IMR-90 (cell line): ENCODE measurements at regions not wholly inside any gene's neighbourhood (a gene's known extent, or its start where the extent isn't known, plus 50 kb on each side); places are given as distances from the start of the nearest gene placed in this dataset.

ENCODE experiments used
- ATAC-seq: fragments of 200-7000 bp; cut with Tn5 transposase; 2 replicates; pipeline ENCODE4 v1.9.1; 2020; ENCODE audit warnings: low read depth, mild to moderate bottlenecking, moderate library complexity
- BruUV-seq: library from RNA; stranded (reverse); fragments of 400-500 nt; replicated peaks from 2 replicates; lab custom pipeline; 2021; lab: Mats Ljungman, UMichigan
- CTCF ChIA-PET: fragments of 300-600 bp; formaldehyde crosslinking; extraction: SDS; loops from one replicate; lab custom pipeline; 2021; ENCODE audit warnings: antibody characterized with exemption; lab: Yijun Ruan, JAX
- POLR2A ChIA-PET: fragments of 300-600 bp; sonication (Branson Sonifier 250); formaldehyde crosslinking; loops from one replicate; lab custom pipeline; 2022; ENCODE audit warnings: antibody characterized with exemption; ENCODE audit not compliant: unreplicated experiment; lab: Charles Lee
- DNase-seq: peaks from one replicate; pipeline ENCODE4 v3.0.0; 2013
- H2AFZ ChIP-seq: replicated peaks from 2 replicates; pipeline ENCODE3; 2013; ENCODE audit warnings: low read length, mild to moderate bottlenecking; ENCODE audit not compliant: poor library complexity
- H2AK5ac ChIP-seq: 2 replicates; pipeline ENCODE4 v1.6.1; 2013; ENCODE audit warnings: low read depth, low read length, inconsistent platforms
- H2AK9ac ChIP-seq: replicated peaks from 2 replicates; pipeline ENCODE3; 2013; ENCODE audit warnings: mild to moderate bottlenecking, low read depth, low read length, moderate library complexity; ENCODE audit not compliant: poor library complexity
- H2BK120ac ChIP-seq: 2 replicates; pipeline ENCODE4 v1.6.1; 2013; ENCODE audit warnings: low read depth, low read length, inconsistent platforms
- H2BK15ac ChIP-seq: 3 replicates; pipeline ENCODE4 v1.6.1; 2013; ENCODE audit warnings: low read depth, low read length, inconsistent platforms
- H2BK20ac ChIP-seq: 2 replicates; pipeline ENCODE4 v1.6.1; 2013; ENCODE audit warnings: low read depth, mild to moderate bottlenecking, inconsistent platforms, low read length, moderate library complexity
- H2BK5ac ChIP-seq: 2 replicates; pipeline ENCODE4 v1.6.1; 2013; ENCODE audit warnings: mild to moderate bottlenecking, low read depth, low read length, inconsistent platforms; ENCODE audit not compliant: poor library complexity, severe bottlenecking
- H3K14ac ChIP-seq: replicated peaks from 2 replicates; pipeline ENCODE4 v1.6.1; 2013; ENCODE audit warnings: low read depth, low read length, inconsistent platforms
- H3K18ac ChIP-seq: 2 replicates; pipeline ENCODE4 v1.6.1; 2013; ENCODE audit warnings: low read depth, low read length, control low read depth
- H3K23ac ChIP-seq: 2 replicates; pipeline ENCODE4 v1.6.1; 2013; ENCODE audit warnings: low read depth, low read length, inconsistent platforms
- H3K27ac ChIP-seq: 2 replicates; pipeline ENCODE4 v1.5.1; 2013; ENCODE audit warnings: mild to moderate bottlenecking, control low read depth, low read length; ENCODE audit not compliant: insufficient read depth
- H3K27me3 ChIP-seq: 2 replicates; pipeline ENCODE4 v1.6.1; 2013; ENCODE audit warnings: low read length; ENCODE audit not compliant: control insufficient read depth, insufficient read depth
- H3K36me3 ChIP-seq: 2 replicates; pipeline ENCODE4 v1.6.1; 2013; ENCODE audit warnings: low read length, mixed read lengths; ENCODE audit not compliant: control insufficient read depth, insufficient read depth
- H3K4ac ChIP-seq: 2 replicates; pipeline ENCODE4 v1.6.1; 2013; ENCODE audit warnings: low read depth, low read length, inconsistent platforms
- H3K4me1 ChIP-seq: 2 replicates; pipeline ENCODE4 v1.6.1; 2013; ENCODE audit warnings: low read length, mixed read lengths; ENCODE audit not compliant: control insufficient read depth, insufficient read depth
- H3K4me2 ChIP-seq: 2 replicates; pipeline ENCODE4 v1.6.1; 2013; ENCODE audit warnings: low read depth, mild to moderate bottlenecking, control low read depth, low read length, moderate library complexity
- H3K4me3 ChIP-seq: 2 replicates; pipeline ENCODE4 v1.5.1; 2013; ENCODE audit warnings: low read depth, mild to moderate bottlenecking, control low read depth, low read length, moderate library complexity; ENCODE audit not compliant: insufficient read depth
- H3K56ac ChIP-seq: 2 replicates; pipeline ENCODE4 v1.6.1; 2013; ENCODE audit warnings: low read length, inconsistent platforms; ENCODE audit not compliant: insufficient read depth; ENCODE audit errors: extremely low read depth
- H3K79me1 ChIP-seq, 2 experiments: 2 replicates each; pipeline ENCODE4 v1.6.1; 2013; ENCODE audit warnings: low read length in 2 of 2, inconsistent platforms in 1 of 2, low read depth in 1 of 2
- H3K9ac ChIP-seq: 2 replicates; pipeline ENCODE4 v1.6.1; 2013; ENCODE audit warnings: low read depth, low read length, control low read depth
- H3K9me1 ChIP-seq: 2 replicates; pipeline ENCODE4 v1.6.1; 2013; ENCODE audit warnings: low read length, inconsistent platforms; ENCODE audit not compliant: insufficient read depth
- H3K9me3 ChIP-seq: 2 replicates; pipeline ENCODE4 v1.6.1; 2013; ENCODE audit warnings: low read length; ENCODE audit not compliant: control insufficient read depth, insufficient read depth
- H4K20me1 ChIP-seq: 2 replicates; pipeline ENCODE4 v1.6.1; 2013; ENCODE audit warnings: low read length, inconsistent platforms; ENCODE audit not compliant: insufficient read depth
- H4K5ac ChIP-seq: 2 replicates; pipeline ENCODE4 v1.6.1; 2013; ENCODE audit warnings: mild to moderate bottlenecking, low read depth, low read length, control low read depth
- H4K8ac ChIP-seq, 2 experiments: 2 replicates each; pipeline ENCODE4 v1.6.1; 2013; ENCODE audit warnings: low read depth in 2 of 2, low read length in 2 of 2, control low read depth in 1 of 2, inconsistent platforms in 1 of 2
- H4K91ac ChIP-seq: 2 replicates; pipeline ENCODE4 v1.6.1; 2013; ENCODE audit warnings: low read depth, low read length, inconsistent platforms; ENCODE audit not compliant: insufficient read depth
- CHD1 ChIP-seq: IDR thresholded peaks from 2 replicates; pipeline ENCODE4 v1.6.1; 2012; ENCODE audit warnings: low read depth, low read length, improper control_type of control experiment
- NFE2L2 ChIP-seq: fragments of 150-350 bp; IDR thresholded peaks from 2 replicates; pipeline ENCODE4 v1.6.1; 2016; ENCODE audit warnings: low read depth, mild to moderate bottlenecking, low read length
- USF2 ChIP-seq: fragments of 150-350 bp; IDR thresholded peaks from 2 replicates; pipeline ENCODE4 v1.6.1; 2017; ENCODE audit warnings: mild to moderate bottlenecking, antibody characterized with exemption, low read length, low read depth
- WGBS, 2 experiments: methylation state at CpG; one replicate each; pipeline versions ENCODE4 v1.1.5 to v1.1.7; 2013; ENCODE audit warnings: missing lambda C conversion rate in 2 of 2; ENCODE audit not compliant: insufficient read length in 1 of 2; ENCODE audit errors: extremely low coverage in 2 of 2; 5-methylcytosine and 5-hydroxymethylcytosine counted together
- dilution Hi-C: fragments of 300-500 bp; cut with HindIII; formaldehyde crosslinking; loops from one replicate; pipeline ENCODE4 v1.14.3; 2018; ENCODE audit warnings: low sequenced_read_pairs; ENCODE audit not compliant: unreplicated experiment
- in situ Hi-C: fragments of 300-500 bp; cut with MboI; formaldehyde crosslinking; loops from 3 replicates; pipeline ENCODE4 v1.14.3; 2019; ENCODE audit warnings: low sequenced_read_pairs, inconsistent platforms, mixed read lengths
- intact Hi-C: fragments of 100-400 bp; cut with micrococcal nuclease; formaldehyde crosslinking; loops from 2 replicates; pipeline ENCODE4 v1.10.0; 2022

GRCh38 chr2:103213028-103213542 is 451.3 kb downstream of the TMEM182 start:
- Histone ChIP-seq H3K79me1 (no peaks in the 10 kb centered on the region), H4K5ac (no peak overlapping the region), H2AK5ac (no peak overlapping the region), H2AK9ac (no peak overlapping the region), H3K27ac (no peak overlapping the region), H3K27me3 (no peaks in the 10 kb centered on the region), H4K20me1 (no peaks in the 10 kb centered on the region), H3K23ac (no peak overlapping the region), H2BK20ac (no peak overlapping the region), H2BK15ac (no peak overlapping the region), H3K4me3 (no peak overlapping the region), H3K9ac (no peak overlapping the region), H2BK5ac (no peak overlapping the region), H3K14ac (no peak overlapping the region), H3K4me1 (no peaks in the 10 kb centered on the region), H3K4ac (no peak overlapping the region), H3K9me1 (no peaks in the 10 kb centered on the region), H4K8ac (no peak overlapping the region), H3K9me3 (peaks cover 8% of the 10 kb centered on the region), H3K36me3 (no peaks in the 10 kb centered on the region), H3K18ac (no peak overlapping the region), H3K4me2 (no peak overlapping the region), H4K91ac (no peak overlapping the region), H3K56ac (no peak overlapping the region), H2BK120ac (no peak overlapping the region), H2AFZ (no peak overlapping the region)
- WGBS, 2 experiments = 20% methylated on average over 1 of the region's 3 CpGs; no CpG with 5 or more reads in 1 of the 2 experiments
- dilution Hi-C loops = no loop called here
- in situ Hi-C loops = no loop called here
- CTCF ChIA-PET = no interaction called here
- intact Hi-C loops = no loop called here
- ATAC-seq = no peak
- POLR2A ChIA-PET = no interaction called here
- no peak for DNase-seq
- BruUV-seq = no TSS peak
- TF ChIP-seq CHD1 (no peak), USF2 (no peak), NFE2L2 (no peak)
